Neuronal stem cell (in vitro differentiated cells): ENCODE measurements at regions not wholly inside any gene's neighbourhood (a gene's known extent, or its start where the extent isn't known, plus 50 kb on each side); places are given as distances from the start of the nearest gene placed in this dataset.
A peak's percentile ranks its signal among the peaks of the same experiment; 100 is the strongest.

Experiments used
- DNase-seq: peaks from one replicate; pipeline ENCODE4 v3.0.0-alpha.2; 2013; ENCODE audit warnings: low spot score
- H2AFZ ChIP-seq: one replicate; pipeline ENCODE4 v1.6.1; 2013; ENCODE audit warnings: mild to moderate bottlenecking, low read length, inconsistent platforms
- H2AK5ac ChIP-seq: 2 replicates; pipeline ENCODE4 v1.6.1; 2013; ENCODE audit warnings: low read depth, mild to moderate bottlenecking, inconsistent platforms, low read length, moderate library complexity, mixed read lengths
- H2BK120ac ChIP-seq: 2 replicates; pipeline ENCODE4 v1.6.1; 2013; ENCODE audit warnings: low read depth, mild to moderate bottlenecking, inconsistent platforms, low read length, moderate library complexity, mixed read lengths
- H2BK12ac ChIP-seq: one replicate; pipeline ENCODE4 v1.6.1; 2013; ENCODE audit warnings: low read length, inconsistent platforms
- H2BK15ac ChIP-seq: 2 replicates; pipeline ENCODE4 v1.6.1; 2013; ENCODE audit warnings: mild to moderate bottlenecking, low read length, inconsistent platforms, mixed read lengths
- H2BK5ac ChIP-seq: one replicate; pipeline ENCODE4 v1.6.1; 2013; ENCODE audit warnings: inconsistent platforms, mild to moderate bottlenecking, low read length, moderate library complexity
- H3K14ac ChIP-seq: one replicate; pipeline ENCODE4 v1.6.1; 2013; ENCODE audit warnings: low read length, inconsistent platforms
- H3K18ac ChIP-seq: 2 replicates; pipeline ENCODE4 v1.6.1; 2013; ENCODE audit warnings: low read length, inconsistent platforms
- H3K23ac ChIP-seq: 2 replicates; pipeline ENCODE4 v1.6.1; 2013; ENCODE audit warnings: low read depth, mild to moderate bottlenecking, mixed read lengths, low read length, inconsistent platforms; ENCODE audit not compliant: poor library complexity
- H3K27ac ChIP-seq: replicated peaks from 3 replicates; pipeline ENCODE4 v1.5.1; 2013; ENCODE audit warnings: low read length, inconsistent platforms
- H3K27me3 ChIP-seq, 3 experiments: 2 replicates each; pipeline ENCODE4 v1.6.1; 2013; ENCODE audit warnings: low read length in 3 of 3, mild to moderate bottlenecking in 2 of 3, inconsistent platforms in 1 of 3, low read depth in 1 of 3, mixed read lengths in 1 of 3, moderate library complexity in 1 of 3; ENCODE audit not compliant: control insufficient read depth in 3 of 3, insufficient read depth in 3 of 3
- H3K36me3 ChIP-seq, 2 donors: replicated peaks in 1 of 2; 2 replicates each; pipeline ENCODE4 v1.6.1; 2013; ENCODE audit warnings: low read length in 2 of 2; ENCODE audit not compliant: control insufficient read depth in 2 of 2, insufficient read depth in 2 of 2
- H3K4ac ChIP-seq: 2 replicates; pipeline ENCODE4 v1.6.1; 2013; ENCODE audit warnings: inconsistent platforms, mild to moderate bottlenecking, low read length, moderate library complexity
- H3K4me1 ChIP-seq, 2 donors: 1 replicate in 1 of 2; 2 replicates in 1 of 2; pipeline ENCODE4 v1.6.1; 2013; ENCODE audit warnings: low read length in 2 of 2, low read depth in 1 of 2; ENCODE audit not compliant: control insufficient read depth in 2 of 2, insufficient read depth in 1 of 2
- H3K4me2 ChIP-seq: one replicate; pipeline ENCODE4 v1.6.1; 2013; ENCODE audit warnings: mild to moderate bottlenecking, low read length, inconsistent platforms; ENCODE audit not compliant: insufficient read depth, poor library complexity, severe bottlenecking
- H3K4me3 ChIP-seq, 2 donors: 2 replicates each; pipeline ENCODE4 v1.5.1; 2013; ENCODE audit warnings: low read length in 2 of 2, mild to moderate bottlenecking in 2 of 2, inconsistent platforms in 1 of 2, moderate library complexity in 1 of 2
- H3K79me1 ChIP-seq: one replicate; pipeline ENCODE4 v1.6.1; 2013; ENCODE audit warnings: low read depth, mild to moderate bottlenecking, inconsistent platforms, low read length, moderate library complexity
- H3K9ac ChIP-seq: one replicate; pipeline ENCODE4 v1.6.1; 2013; ENCODE audit warnings: mild to moderate bottlenecking, low read depth, low read length, inconsistent platforms; ENCODE audit not compliant: poor library complexity
- H3K9me3 ChIP-seq, 2 donors: replicated peaks in 1 of 2; 2 replicates each; pipeline versions ENCODE3 to v1.6.1; 2013; ENCODE audit warnings: low read length in 2 of 2, mild to moderate bottlenecking in 2 of 2, inconsistent platforms in 1 of 2, low read depth in 1 of 2, mixed read lengths in 1 of 2, moderate library complexity in 1 of 2; ENCODE audit not compliant: control insufficient read depth in 2 of 2, insufficient read depth in 1 of 2
- H4K8ac ChIP-seq: one replicate; pipeline ENCODE4 v1.6.1; 2013; ENCODE audit warnings: low read depth, mild to moderate bottlenecking, inconsistent platforms, low read length, moderate library complexity
- H4K91ac ChIP-seq: one replicate; pipeline ENCODE4 v1.6.1; 2013; ENCODE audit warnings: low read length, low read depth, mild to moderate bottlenecking, inconsistent platforms; ENCODE audit not compliant: poor library complexity
- WGBS, 2 donors: extraction: QIAGEN DNeasy Blood & Tissue Kit; methylation state at CpG; one replicate each; pipeline ENCODE4 v1.1.7; 2013; ENCODE audit warnings: missing lambda C conversion rate in 2 of 2, mixed read lengths in 1 of 2; ENCODE audit not compliant: insufficient read length in 2 of 2, insufficient replicate concordance in 1 of 2; ENCODE audit errors: extremely low coverage in 2 of 2; 5-methylcytosine and 5-hydroxymethylcytosine counted together

GRCh38 chr6:133740816-133741215, 148.1 kb upstream of the TCF21 start:
- Histone ChIP-seq H2BK15ac (no peak overlapping the region), H3K9ac (no peak overlapping the region), H3K18ac (no peak overlapping the region), H4K91ac (no peak overlapping the region), H3K4me2 (no peak overlapping the region), H3K4ac (no peak overlapping the region), H3K9me3 (no peaks in the 10 kb centered on the region), H3K27ac (no peak overlapping the region), H2BK5ac (no peak overlapping the region), H2BK120ac (no peak overlapping the region), H3K27me3 (peaks cover 0 to 7% (median 0%) of the 10 kb centered on the region in 3 experiments), H3K79me1 (no peaks in the 10 kb centered on the region), H3K4me1 (peaks cover 0 to 2% of the 10 kb centered on the region in 2 donors), H2BK12ac (no peak overlapping the region), H2AK5ac (no peak overlapping the region), H3K14ac (no peak overlapping the region), H4K8ac (no peak overlapping the region), H3K36me3 (no peaks in the 10 kb centered on the region), H3K4me3 (no peak overlapping the region), H3K23ac (no peak overlapping the region), H2AFZ (no peak overlapping the region)
- WGBS, 2 donors, result no CpG with 5 or more reads among the region's 2 CpGs
- no peak for DNase-seq

DNA sequence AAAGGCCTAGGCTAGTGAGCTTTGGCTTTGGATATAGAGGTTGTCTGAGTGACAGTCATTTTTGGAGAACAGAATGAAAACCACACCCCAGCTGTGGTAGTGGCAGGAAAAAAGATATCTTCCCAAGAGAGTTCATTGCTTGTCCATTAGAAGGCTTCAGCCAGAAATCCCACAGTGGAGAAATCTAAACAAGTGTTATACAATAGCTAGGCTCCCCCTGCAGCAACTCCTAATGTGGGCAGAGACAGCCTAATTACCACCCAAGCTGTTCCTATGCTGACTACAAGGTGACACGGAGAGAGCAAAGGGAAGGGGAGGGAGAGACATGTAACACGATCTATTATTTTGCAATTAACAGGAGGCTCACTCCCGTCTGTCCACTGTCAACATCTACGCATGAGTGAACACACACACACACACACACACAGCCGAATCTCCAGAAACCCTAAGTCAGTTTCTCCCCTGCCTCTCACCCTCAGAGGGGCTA, 147.5 kb upstream of the TCF21 start:
- H2BK15ac ChIP-seq, result no peak overlapping the region
- H3K4me3 ChIP-seq, result no peak overlapping the region
- H3K4ac ChIP-seq, result no peak overlapping the region
- no peak overlapping the region for H2BK12ac ChIP-seq
- H2AK5ac ChIP-seq, result no peak overlapping the region
- no CpG with 5 or more reads among the region's 5 CpGs for WGBS, 2 donors
- no peak overlapping the region for H3K23ac ChIP-seq
- no peak overlapping the region for H3K27ac ChIP-seq
- H4K91ac ChIP-seq, result no peak overlapping the region
- no peak overlapping the region for H2AFZ ChIP-seq
- no peaks in the 10 kb centered on the region for H3K9me3 ChIP-seq
- H3K4me1 ChIP-seq, result peaks cover 0 to 2% of the 10 kb centered on the region in 2 donors
- H4K8ac ChIP-seq, result no peak overlapping the region
- H3K4me2 ChIP-seq, result no peak overlapping the region
- no peak overlapping the region for H2BK120ac ChIP-seq
- DNase-seq, result peak; percentile 29
- peaks cover 0 to 7% (median 0%) of the 10 kb centered on the region in 3 experiments for H3K27me3 ChIP-seq
- no peak overlapping the region for H3K9ac ChIP-seq
- H3K14ac ChIP-seq, result no peak overlapping the region
- H3K36me3 ChIP-seq, result no peaks in the 10 kb centered on the region
- H3K79me1 ChIP-seq, result no peaks in the 10 kb centered on the region
- no peak overlapping the region for H2BK5ac ChIP-seq
- H3K18ac ChIP-seq, result no peak overlapping the region

DNA sequence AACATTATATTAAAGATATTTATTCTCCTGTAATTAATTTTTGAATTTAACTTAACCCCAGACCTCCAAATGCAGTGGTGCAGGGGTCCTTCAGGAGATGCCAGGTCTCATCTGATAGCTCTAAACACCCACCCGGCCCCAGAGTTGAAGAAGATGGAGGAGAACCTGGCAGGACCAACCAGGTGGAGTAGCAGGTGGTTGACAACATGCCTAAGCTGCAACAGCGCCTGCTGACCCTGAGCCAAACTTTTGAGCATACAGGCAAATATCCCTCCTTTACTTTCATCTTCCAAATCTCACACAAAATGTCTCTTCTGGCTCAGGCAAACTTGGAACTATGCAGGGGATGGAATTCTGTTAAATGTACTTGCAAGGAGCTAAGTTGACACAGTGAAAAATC, 145.3 kb upstream of the TCF21 start:
- no peak overlapping the region for H3K4ac ChIP-seq
- no peak overlapping the region for H3K23ac ChIP-seq
- no peak for DNase-seq
- H2BK15ac ChIP-seq, result no peak overlapping the region
- no peak overlapping the region for H3K4me2 ChIP-seq
- no peak overlapping the region for H2BK5ac ChIP-seq
- H4K8ac ChIP-seq, result no peak overlapping the region
- H3K36me3 ChIP-seq, result no peaks in the 10 kb centered on the region
- no peak overlapping the region for H3K4me3 ChIP-seq
- no peak overlapping the region for H3K27ac ChIP-seq
- no peak overlapping the region for H3K18ac ChIP-seq
- H2AFZ ChIP-seq, result no peak overlapping the region
- no peaks in the 10 kb centered on the region for H3K9me3 ChIP-seq
- no peak overlapping the region for H3K14ac ChIP-seq
- H3K79me1 ChIP-seq, result no peaks in the 10 kb centered on the region
- no peak overlapping the region for H3K9ac ChIP-seq
- H2BK120ac ChIP-seq, result no peak overlapping the region
- WGBS, 2 donors, result no CpG with 5 or more reads among the region's 2 CpGs
- no peak overlapping the region for H2AK5ac ChIP-seq
- H4K91ac ChIP-seq, result no peak overlapping the region
- no peak overlapping the region for H2BK12ac ChIP-seq
- H3K27me3 ChIP-seq, result peaks cover 0 to 7% (median 0%) of the 10 kb centered on the region in 3 experiments
- H3K4me1 ChIP-seq, result peaks cover 0 to 2% of the 10 kb centered on the region in 2 donors

DNA sequence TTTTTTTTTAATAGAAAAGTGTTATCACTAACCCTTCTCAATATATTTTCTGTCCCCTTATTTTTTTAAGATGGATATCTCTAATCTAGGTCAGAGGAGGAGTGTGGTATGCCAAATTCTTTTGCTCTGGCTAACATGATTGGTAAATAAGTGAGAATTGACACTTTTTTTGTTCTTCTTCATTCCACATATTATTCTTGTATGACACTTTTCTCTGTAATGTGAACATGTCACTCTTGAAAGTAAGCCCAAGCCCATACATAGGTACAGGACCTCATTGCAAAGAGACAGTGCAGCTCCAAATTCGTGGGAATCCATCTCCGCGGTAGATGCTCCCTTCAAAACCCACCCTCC, 142.5 kb upstream of the TCF21 start:
- H2AFZ ChIP-seq, result no peak overlapping the region
- H3K4me3 ChIP-seq, result no peak overlapping the region
- H3K9ac ChIP-seq, result no peak overlapping the region
- DNase-seq, result no peak
- WGBS, 2 donors, result no CpG with 5 or more reads among the region's 3 CpGs
- no peak overlapping the region for H4K91ac ChIP-seq
- no peak overlapping the region for H2BK120ac ChIP-seq
- no peak overlapping the region for H2BK5ac ChIP-seq
- no peak overlapping the region for H2AK5ac ChIP-seq
- H3K14ac ChIP-seq, result no peak overlapping the region
- H2BK12ac ChIP-seq, result no peak overlapping the region
- no peak overlapping the region for H4K8ac ChIP-seq
- H2BK15ac ChIP-seq, result no peak overlapping the region
- H3K27me3 ChIP-seq, result no peaks in the 10 kb centered on the region
- no peaks in the 10 kb centered on the region for H3K36me3 ChIP-seq
- H3K4me1 ChIP-seq, result peaks cover 0 to 2% of the 10 kb centered on the region in 2 donors
- no peaks in the 10 kb centered on the region for H3K79me1 ChIP-seq
- H3K9me3 ChIP-seq, result no peaks in the 10 kb centered on the region
- no peak overlapping the region for H3K18ac ChIP-seq
- H3K4ac ChIP-seq, result no peak overlapping the region
- H3K4me2 ChIP-seq, result no peak overlapping the region
- no peak overlapping the region for H3K23ac ChIP-seq
- H3K27ac ChIP-seq, result no peak overlapping the region
